ENCODE measurements at regions not wholly inside any gene's neighbourhood (a gene's known extent, or its start where the extent isn't known, plus 50 kb on each side); places are given as distances from the start of the nearest gene placed in this dataset.

GRCh38 chr9:135394131-135394530 lies 85.5 kb upstream of the PPP1R26 start:
- no peaks in the 10 kb centered on the region for H4K20me1 ChIP-seq (ENCODE audit: control insufficient read depth, extremely low read depth, insufficient read depth, low read length)
- no peaks in the 10 kb centered on the region for H3K9me1 ChIP-seq (ENCODE audit: control insufficient read depth, extremely low read depth, insufficient read depth, low read length)
- H3K9me3 ChIP-seq (ENCODE audit: control insufficient read depth, low read depth, low read length): peaks cover 5% of the 10 kb centered on the region
- no peaks in the 10 kb centered on the region for H3K36me3 ChIP-seq (ENCODE audit: control insufficient read depth in 2 of 2, extremely low read depth in 1 of 2, insufficient read depth in 2 of 2, low read length in 2 of 2)
- no peak overlapping the region for H3K9ac ChIP-seq (ENCODE audit: control insufficient read depth, extremely low read depth, insufficient read depth, low read length)
- no peak overlapping the region for H3K4me2 ChIP-seq (ENCODE audit: control insufficient read depth, extremely low read depth, insufficient read depth, low read depth, low read length)
- FAIRE-seq (no peak), DNase-seq (ENCODE audit: low read depth, low spot score) (no peak)
- no peak for TF ChIP-seq EZH2 (IDR thresholded peaks at IDR 0.05; ENCODE audit: low read length)
- TF ChIP-seq CTCF (optimal IDR thresholded peaks at IDR 0.05 in 1 of 3, IDR thresholded peaks at IDR 0.05 in 1 of 3, conservative IDR thresholded peaks at IDR 0.05 in 1 of 3; ENCODE audit: extremely low read depth in 1 of 3, insufficient read depth in 2 of 3, low read length in 3 of 3): no peak
- H3K4me3 ChIP-seq (ENCODE audit: control insufficient read depth in 2 of 3, extremely low read depth in 1 of 3, insufficient read depth in 2 of 3, low read depth in 1 of 3, low read length in 3 of 3): no peak overlapping the region
- H3K27me3 ChIP-seq (ENCODE audit: control insufficient read depth, extremely low read depth, insufficient read depth, low read length): no peaks in the 10 kb centered on the region
- no peak overlapping the region for H3K27ac ChIP-seq (ENCODE audit: control insufficient read depth, insufficient read depth, low read length)
- no peak overlapping the region for H2AFZ ChIP-seq (ENCODE audit: control insufficient read depth, low read length)
- no peaks in the 10 kb centered on the region for H3K79me2 ChIP-seq (ENCODE audit: control insufficient read depth, insufficient read depth, low read length)
- dilution Hi-C loops (cut with MboI; ENCODE audit: extremely low pct_ligation_motif_present, low sequenced_read_pairs): no loop called here
- no peaks in the 10 kb centered on the region for H3K4me1 ChIP-seq (ENCODE audit: control insufficient read depth, extremely low read depth, insufficient read depth, low read length)

GRCh38 chr9:135394699-135395645 lies 84.6 kb upstream of the PPP1R26 start:
- no peaks in the 10 kb centered on the region for H3K27me3 ChIP-seq (ENCODE audit: control insufficient read depth, extremely low read depth, insufficient read depth, low read length)

More at GRCh38 chr9:135394699-135395645, 84.6 kb upstream of the PPP1R26 start:
- no peaks in the 10 kb centered on the region for H3K4me1 ChIP-seq (ENCODE audit: control insufficient read depth, extremely low read depth, insufficient read depth, low read length)
- H3K4me2 ChIP-seq (ENCODE audit: control insufficient read depth, extremely low read depth, insufficient read depth, low read depth, low read length): no peak overlapping the region
- H2AFZ ChIP-seq (ENCODE audit: control insufficient read depth, low read length): no peak overlapping the region
- no peak overlapping the region for H3K9ac ChIP-seq (ENCODE audit: control insufficient read depth, extremely low read depth, insufficient read depth, low read length)
- H3K27ac ChIP-seq (ENCODE audit: control insufficient read depth, insufficient read depth, low read length): no peak overlapping the region
- H3K36me3 ChIP-seq (ENCODE audit: control insufficient read depth in 2 of 2, extremely low read depth in 1 of 2, insufficient read depth in 2 of 2, low read length in 2 of 2): no peaks in the 10 kb centered on the region
- peaks cover 5% of the 10 kb centered on the region for H3K9me3 ChIP-seq (ENCODE audit: control insufficient read depth, low read depth, low read length)
- no peaks in the 10 kb centered on the region for H3K79me2 ChIP-seq (ENCODE audit: control insufficient read depth, insufficient read depth, low read length)
- H3K4me3 ChIP-seq (ENCODE audit: control insufficient read depth in 2 of 3, extremely low read depth in 1 of 3, insufficient read depth in 2 of 3, low read depth in 1 of 3, low read length in 3 of 3): no peak overlapping the region
- dilution Hi-C loops (cut with MboI; ENCODE audit: extremely low pct_ligation_motif_present, low sequenced_read_pairs): no loop called here
- TF ChIP-seq CTCF (optimal IDR thresholded peaks at IDR 0.05 in 1 of 3, IDR thresholded peaks at IDR 0.05 in 1 of 3, conservative IDR thresholded peaks at IDR 0.05 in 1 of 3; ENCODE audit: extremely low read depth in 1 of 3, insufficient read depth in 2 of 3, low read length in 3 of 3): no peak
- TF ChIP-seq EZH2 (IDR thresholded peaks at IDR 0.05; ENCODE audit: low read length): no peak
- DNase-seq (ENCODE audit: low read depth, low spot score) (no peak), FAIRE-seq (no peak)
- no peaks in the 10 kb centered on the region for H3K9me1 ChIP-seq (ENCODE audit: control insufficient read depth, extremely low read depth, insufficient read depth, low read length)
- H4K20me1 ChIP-seq (ENCODE audit: control insufficient read depth, extremely low read depth, insufficient read depth, low read length): no peaks in the 10 kb centered on the region

Data from keratinocyte (primary cell).